SU-DHL-6 (cell line): ENCODE measurements at regions not wholly inside any gene's neighbourhood (a gene's known extent, or its start where the extent isn't known, plus 50 kb on each side); places are given as distances from the start of the nearest gene placed in this dataset.
"Not testable (repeated sequence)": the region's sequence is repeated elsewhere in the genome, so short reads cannot be mapped to it uniquely, and the experiment has no call there.

Experiments used
- CTCF ChIP-seq: fragments of 200-600 bp; sonication (generic); IDR thresholded peaks from one replicate; pipeline ENCODE4 v1.5.1; 2017; ENCODE audit warnings: antibody characterized with exemption, mild to moderate bottlenecking, low read length, moderate library complexity; ENCODE audit not compliant: insufficient read depth, poor library complexity, severe bottlenecking
- EZH2phosphoT487 ChIP-seq: fragments of 200-600 bp; sonication (generic), shearing (Covaris generic); conservative IDR thresholded peaks from 2 replicates; pipeline ENCODE4 v1.6.1; 2018; ENCODE audit warnings: mild to moderate bottlenecking, antibody characterized with exemption, low read length, moderate library complexity, mixed read lengths

- TF ChIP-seq CTCF, EZH2phosphoT487: not testable (repeated sequence)
Observed at GRCh38 chr14:85189253-85189652, 340.7 kb upstream of the FLRT2 start.
